Neural cell (in vitro differentiated cells): ENCODE measurements at regions not wholly inside any gene's neighbourhood (a gene's known extent, or its start where the extent isn't known, plus 50 kb on each side); places are given as distances from the start of the nearest gene placed in this dataset.

ENCODE experiments used
- CTCF ChIP-seq: fragments of 450-650 bp; IDR thresholded peaks from 2 replicates; pipeline ENCODE4 v1.5.1; 2014; ENCODE audit warnings: antibody characterized with exemption, mild to moderate bottlenecking, moderate library complexity; ENCODE audit not compliant: poor library complexity, severe bottlenecking
- EP300 ChIP-seq: fragments of 450-650 bp; conservative IDR thresholded peaks from 2 replicates; pipeline ENCODE4 v1.6.1; 2014; ENCODE audit warnings: antibody characterized with exemption, mild to moderate bottlenecking, moderate library complexity; ENCODE audit not compliant: poor library complexity, severe bottlenecking
- EZH2 ChIP-seq: fragments of 200-600, 300-800 bp; shearing (Covaris generic), sonication (generic); IDR thresholded peaks from 2 replicates; pipeline ENCODE4 v1.6.1; 2014; ENCODE audit warnings: antibody characterized with exemption, low read length, borderline replicate concordance, mild to moderate bottlenecking; ENCODE audit not compliant: insufficient read depth, poor library complexity, severe bottlenecking
- MXI1 ChIP-seq: fragments of 450-650 bp; conservative IDR thresholded peaks from 2 replicates; pipeline ENCODE4 v1.6.1; 2014; ENCODE audit warnings: antibody characterized with exemption, mild to moderate bottlenecking; ENCODE audit not compliant: poor library complexity, severe bottlenecking
- POLR2AphosphoS5 ChIP-seq: IDR thresholded peaks from 2 replicates; pipeline ENCODE4 v1.6.1; 2012
- RAD21 ChIP-seq: fragments of 450-650 bp; conservative IDR thresholded peaks from 2 replicates; pipeline ENCODE4 v1.6.1; 2014; ENCODE audit warnings: antibody characterized with exemption, mild to moderate bottlenecking, moderate library complexity
- REST ChIP-seq: IDR thresholded peaks from 2 replicates; pipeline ENCODE4 v1.6.1; 2012; ENCODE audit warnings: borderline replicate concordance
- SMC3 ChIP-seq: fragments of 450-650 bp; conservative IDR thresholded peaks from 2 replicates; pipeline ENCODE4 v1.6.1; 2014; ENCODE audit warnings: antibody characterized with exemption, mild to moderate bottlenecking, moderate library complexity; ENCODE audit not compliant: poor library complexity

DNA sequence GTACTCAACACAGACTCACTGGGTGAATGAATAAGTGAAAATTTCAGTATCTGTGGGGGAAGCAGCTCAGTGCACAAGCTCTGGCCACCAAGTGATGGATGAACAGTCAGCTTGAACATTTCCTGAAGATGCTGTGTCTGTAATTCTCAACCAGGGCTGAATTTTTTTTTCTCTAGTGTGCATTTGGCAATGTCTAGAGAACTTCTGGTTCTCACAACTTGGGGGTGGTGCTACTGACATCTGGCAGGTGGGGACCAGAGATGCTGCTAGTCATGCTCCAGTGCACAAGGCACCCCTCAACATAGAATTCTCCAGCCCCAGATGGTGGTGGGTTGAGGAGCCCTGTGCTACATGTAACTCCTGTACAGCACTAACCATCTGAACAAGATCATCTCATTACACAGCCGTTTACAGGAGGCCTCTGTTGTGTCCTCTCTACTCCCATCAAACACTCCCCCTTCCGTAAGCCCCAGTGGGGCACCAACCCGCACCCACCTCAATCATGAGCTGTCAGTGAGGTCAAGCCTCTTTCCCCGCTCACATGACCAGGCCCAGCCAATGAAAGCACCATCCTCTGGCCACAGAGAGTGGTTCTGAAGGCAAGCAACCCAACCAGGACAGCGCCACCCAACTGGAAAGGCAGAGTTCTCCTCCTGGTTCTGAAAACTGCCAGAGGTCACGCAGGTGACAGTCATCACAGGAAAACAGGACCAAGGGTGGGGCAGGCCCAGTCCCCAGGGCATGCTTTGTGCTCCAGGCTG lies 103.9 kb upstream of the PMEPA1 start:
- TF ChIP-seq EZH2 (no peak), CTCF (no peak), POLR2AphosphoS5 (no peak), EP300 (no peak), RAD21 (no peak), SMC3 (no peak), MXI1 (no peak), REST (no peak)
